Right lobe of liver (tissue), 4 donors: ENCODE measurements at regions not wholly inside any gene's neighbourhood (a gene's known extent, or its start where the extent isn't known, plus 50 kb on each side); places are given as distances from the start of the nearest gene placed in this dataset.

ENCODE experiments used
- POLR2A ChIP-seq: fragments of 450-650 bp; IDR thresholded peaks from one replicate; pipeline ENCODE4 v1.6.1; 2017; ENCODE audit warnings: antibody characterized with exemption, mild to moderate bottlenecking
- TF ChIP-seq, protein P1 (sequence below), 4 donors: fragments of 200-600 bp in 3 of 4; fragments of 450-650 bp in 1 of 4; IDR thresholded peaks; one replicate each; pipeline versions ENCODE4 v1.5.1 to v1.8.0; 2016 to 2022; ENCODE audit warnings: antibody characterized with exemption in 4 of 4, mild to moderate bottlenecking in 2 of 4
- donor health status: DM: no; HTN: no; CAD: no.
- donor health status: DM: no; HTN: no; CAD: no.
- donor health status: DM: no; HTN: yes; CAD: no.

DNA sequence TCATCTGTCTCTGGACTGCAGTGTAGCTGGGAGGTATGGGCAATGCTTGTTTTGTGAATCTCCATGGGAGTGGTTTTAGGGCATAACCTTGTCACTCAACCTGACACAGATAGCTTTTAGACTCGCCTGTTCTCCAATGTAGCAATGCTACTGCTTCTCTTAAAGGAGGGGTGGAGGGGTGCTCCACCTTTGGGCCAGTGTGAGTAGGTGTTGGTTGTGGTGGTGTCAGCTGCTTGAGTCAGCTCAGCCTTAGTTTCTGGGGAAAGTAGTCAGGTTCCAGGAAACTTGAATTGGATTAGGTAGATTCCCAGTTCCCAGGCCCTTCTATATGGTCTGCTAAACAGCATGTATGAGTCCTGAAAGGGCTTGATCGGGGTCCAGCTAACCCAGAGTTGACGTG is 91.1 kb upstream of the PLPPR1 start:
- TF ChIP-seq, protein P1, sequence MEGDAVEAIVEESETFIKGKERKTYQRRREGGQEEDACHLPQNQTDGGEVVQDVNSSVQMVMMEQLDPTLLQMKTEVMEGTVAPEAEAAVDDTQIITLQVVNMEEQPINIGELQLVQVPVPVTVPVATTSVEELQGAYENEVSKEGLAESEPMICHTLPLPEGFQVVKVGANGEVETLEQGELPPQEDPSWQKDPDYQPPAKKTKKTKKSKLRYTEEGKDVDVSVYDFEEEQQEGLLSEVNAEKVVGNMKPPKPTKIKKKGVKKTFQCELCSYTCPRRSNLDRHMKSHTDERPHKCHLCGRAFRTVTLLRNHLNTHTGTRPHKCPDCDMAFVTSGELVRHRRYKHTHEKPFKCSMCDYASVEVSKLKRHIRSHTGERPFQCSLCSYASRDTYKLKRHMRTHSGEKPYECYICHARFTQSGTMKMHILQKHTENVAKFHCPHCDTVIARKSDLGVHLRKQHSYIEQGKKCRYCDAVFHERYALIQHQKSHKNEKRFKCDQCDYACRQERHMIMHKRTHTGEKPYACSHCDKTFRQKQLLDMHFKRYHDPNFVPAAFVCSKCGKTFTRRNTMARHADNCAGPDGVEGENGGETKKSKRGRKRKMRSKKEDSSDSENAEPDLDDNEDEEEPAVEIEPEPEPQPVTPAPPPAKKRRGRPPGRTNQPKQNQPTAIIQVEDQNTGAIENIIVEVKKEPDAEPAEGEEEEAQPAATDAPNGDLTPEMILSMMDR (IDR thresholded peaks at IDR 0.05): no peak
- TF ChIP-seq POLR2A: no peak
